Chondrocyte (in vitro differentiated cells): ENCODE measurements at regions not wholly inside any gene's neighbourhood (a gene's known extent, or its start where the extent isn't known, plus 50 kb on each side); places are given as distances from the start of the nearest gene placed in this dataset.

Source experiments
- DNase-seq: peaks from one replicate; pipeline ENCODE4 v3.0.0; 2021; ENCODE audit warnings: mixed read lengths, low spot score
- H3K27ac Mint-ChIP-seq: one replicate; pipeline ENCODE4 v1.8.0; 2021; ENCODE audit warnings: mild to moderate bottlenecking, moderate library complexity, mixed read lengths; ENCODE audit not compliant: unreplicated experiment
- H3K27me3 Mint-ChIP-seq: 2 replicates; pipeline ENCODE4 v1.8.0; 2021; ENCODE audit warnings: low read depth, mixed read lengths
- H3K36me3 Mint-ChIP-seq: 2 replicates; pipeline ENCODE4 v1.8.0; 2021; ENCODE audit warnings: low read depth, mixed read lengths
- H3K4me1 Mint-ChIP-seq: 2 replicates; pipeline ENCODE4 v1.8.0; 2021; ENCODE audit warnings: low read depth, mild to moderate bottlenecking, mixed read lengths
- H3K4me3 Mint-ChIP-seq: one replicate; pipeline ENCODE4 v1.8.0; 2021; ENCODE audit warnings: mild to moderate bottlenecking, moderate library complexity, mixed read lengths; ENCODE audit not compliant: unreplicated experiment
- H3K9me3 Mint-ChIP-seq: 2 replicates; pipeline ENCODE4 v1.8.0; 2021; ENCODE audit warnings: low read depth, mixed read lengths
- TF ChIP-seq, protein P1 (sequence below): fragments of 200-600 bp; sonication (generic); IDR thresholded peaks from 2 replicates; pipeline ENCODE4 v1.5.0; 2021; ENCODE audit warnings: antibody characterized with exemption, mild to moderate bottlenecking, moderate library complexity

GRCh38 chr4:137129441-137129840 is 402.9 kb downstream of the PCDH18 start:
- no peak for DNase-seq
- peaks cover 14% of the 10 kb centered on the region for H3K4me1 Mint-ChIP-seq
- H3K4me3 Mint-ChIP-seq = no peak overlapping the region

GRCh38 chr4:137125011-137125410 is 407.3 kb downstream of the PCDH18 start:
- H3K4me3 Mint-ChIP-seq = no peak overlapping the region
- DNase-seq = no peak
- H3K4me1 Mint-ChIP-seq = peaks cover 14% of the 10 kb centered on the region
- no peak overlapping the region for H3K27ac Mint-ChIP-seq
- TF ChIP-seq, protein P1, sequence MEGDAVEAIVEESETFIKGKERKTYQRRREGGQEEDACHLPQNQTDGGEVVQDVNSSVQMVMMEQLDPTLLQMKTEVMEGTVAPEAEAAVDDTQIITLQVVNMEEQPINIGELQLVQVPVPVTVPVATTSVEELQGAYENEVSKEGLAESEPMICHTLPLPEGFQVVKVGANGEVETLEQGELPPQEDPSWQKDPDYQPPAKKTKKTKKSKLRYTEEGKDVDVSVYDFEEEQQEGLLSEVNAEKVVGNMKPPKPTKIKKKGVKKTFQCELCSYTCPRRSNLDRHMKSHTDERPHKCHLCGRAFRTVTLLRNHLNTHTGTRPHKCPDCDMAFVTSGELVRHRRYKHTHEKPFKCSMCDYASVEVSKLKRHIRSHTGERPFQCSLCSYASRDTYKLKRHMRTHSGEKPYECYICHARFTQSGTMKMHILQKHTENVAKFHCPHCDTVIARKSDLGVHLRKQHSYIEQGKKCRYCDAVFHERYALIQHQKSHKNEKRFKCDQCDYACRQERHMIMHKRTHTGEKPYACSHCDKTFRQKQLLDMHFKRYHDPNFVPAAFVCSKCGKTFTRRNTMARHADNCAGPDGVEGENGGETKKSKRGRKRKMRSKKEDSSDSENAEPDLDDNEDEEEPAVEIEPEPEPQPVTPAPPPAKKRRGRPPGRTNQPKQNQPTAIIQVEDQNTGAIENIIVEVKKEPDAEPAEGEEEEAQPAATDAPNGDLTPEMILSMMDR = no peak
- H3K27me3 Mint-ChIP-seq = no peaks in the 10 kb centered on the region
- no peaks in the 10 kb centered on the region for H3K9me3 Mint-ChIP-seq
- H3K36me3 Mint-ChIP-seq = no peaks in the 10 kb centered on the region

More at GRCh38 chr4:137129441-137129840, 402.9 kb downstream of the PCDH18 start:
- H3K27me3 Mint-ChIP-seq = no peaks in the 10 kb centered on the region
- H3K36me3 Mint-ChIP-seq = no peaks in the 10 kb centered on the region
- H3K9me3 Mint-ChIP-seq = no peaks in the 10 kb centered on the region
- H3K27ac Mint-ChIP-seq = no peak overlapping the region
- TF ChIP-seq, protein P1 = no peak

- no peak overlapping the region for H3K27ac Mint-ChIP-seq
- H3K9me3 Mint-ChIP-seq = no peaks in the 10 kb centered on the region
- peaks cover 14% of the 10 kb centered on the region for H3K4me1 Mint-ChIP-seq
- TF ChIP-seq, protein P1 = peak; percentile 89
- no peak for DNase-seq
- H3K36me3 Mint-ChIP-seq = no peaks in the 10 kb centered on the region
- H3K4me3 Mint-ChIP-seq = no peak overlapping the region
- no peaks in the 10 kb centered on the region for H3K27me3 Mint-ChIP-seq
Measured at GRCh38 chr4:137124278-137124932, 407.9 kb downstream of the PCDH18 start.

GRCh38 chr4:137122876-137123275 is 409.4 kb downstream of the PCDH18 start:
- Mint-ChIP-seq H3K36me3 (no peaks in the 10 kb centered on the region), H3K27me3 (no peaks in the 10 kb centered on the region), H3K27ac (no peak overlapping the region), H3K9me3 (no peaks in the 10 kb centered on the region), H3K4me3 (no peak overlapping the region), H3K4me1 (peaks cover 14% of the 10 kb centered on the region)
- DNase-seq = no peak
- TF ChIP-seq, protein P1 = no peak

- DNase-seq = no peak
- Mint-ChIP-seq H3K36me3 (no peaks in the 10 kb centered on the region), H3K27ac (no peak overlapping the region), H3K27me3 (no peaks in the 10 kb centered on the region), H3K9me3 (peaks cover 14% of the 10 kb centered on the region), H3K4me3 (no peak overlapping the region), H3K4me1 (no peaks in the 10 kb centered on the region)
- TF ChIP-seq, protein P1 = no peak
Measured at GRCh38 chr4:137116144-137116543, 416.1 kb downstream of the PCDH18 start.
